Upper lobe of left lung (tissue), 4 donors: ENCODE measurements at regions not wholly inside any gene's neighbourhood (a gene's known extent, or its start where the extent isn't known, plus 50 kb on each side); places are given as distances from the start of the nearest gene placed in this dataset.

ENCODE experiments used
- EP300 ChIP-seq, 4 donors: sonication (generic); formaldehyde crosslinking; IDR thresholded peaks; one replicate each; pipeline ENCODE4 v1.5.1; 2017; ENCODE audit warnings: antibody characterized with exemption in 4 of 4, control low read depth in 2 of 4
- POLR2A ChIP-seq, 4 donors: fragments of 450-650 bp; IDR thresholded peaks; one replicate each; pipeline ENCODE4 v1.5.1; 2016 to 2017; ENCODE audit warnings: antibody characterized with exemption in 4 of 4, mild to moderate bottlenecking in 2 of 4
- TF ChIP-seq, protein P1 (sequence below), 6 experiments: fragments of 450-650 bp in 4 of 6; fragments of 200-600 bp in 2 of 6; sonication (generic) in 2 of 6; IDR thresholded peaks; one replicate each; pipeline ENCODE4 v1.5.1; 2016 to 2019; ENCODE audit warnings: antibody characterized with exemption in 6 of 6

DNA sequence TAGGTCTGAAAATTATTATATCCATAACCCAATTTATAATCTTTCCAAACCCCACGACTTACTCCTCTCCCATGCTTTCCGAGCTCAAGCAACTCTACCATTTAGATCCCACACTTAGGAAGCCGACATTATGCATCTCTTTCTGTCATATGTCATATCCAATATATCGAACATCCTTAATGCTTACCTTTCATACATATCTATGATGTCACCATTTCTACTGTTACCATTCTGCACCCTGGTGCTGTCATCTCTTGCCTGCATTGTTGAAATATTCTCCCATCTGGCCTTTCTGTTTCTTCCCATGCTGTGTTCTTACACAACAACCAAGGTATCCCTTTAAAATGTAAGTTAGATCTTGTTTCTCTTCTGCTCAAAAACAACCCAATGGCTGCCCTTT, 127.1 kb upstream of the MC4R start:
- TF ChIP-seq EP300 (IDR thresholded peaks at IDR 0.05) (no peak), POLR2A (IDR thresholded peaks at IDR 0.05) (no peak)
- TF ChIP-seq, protein P1, sequence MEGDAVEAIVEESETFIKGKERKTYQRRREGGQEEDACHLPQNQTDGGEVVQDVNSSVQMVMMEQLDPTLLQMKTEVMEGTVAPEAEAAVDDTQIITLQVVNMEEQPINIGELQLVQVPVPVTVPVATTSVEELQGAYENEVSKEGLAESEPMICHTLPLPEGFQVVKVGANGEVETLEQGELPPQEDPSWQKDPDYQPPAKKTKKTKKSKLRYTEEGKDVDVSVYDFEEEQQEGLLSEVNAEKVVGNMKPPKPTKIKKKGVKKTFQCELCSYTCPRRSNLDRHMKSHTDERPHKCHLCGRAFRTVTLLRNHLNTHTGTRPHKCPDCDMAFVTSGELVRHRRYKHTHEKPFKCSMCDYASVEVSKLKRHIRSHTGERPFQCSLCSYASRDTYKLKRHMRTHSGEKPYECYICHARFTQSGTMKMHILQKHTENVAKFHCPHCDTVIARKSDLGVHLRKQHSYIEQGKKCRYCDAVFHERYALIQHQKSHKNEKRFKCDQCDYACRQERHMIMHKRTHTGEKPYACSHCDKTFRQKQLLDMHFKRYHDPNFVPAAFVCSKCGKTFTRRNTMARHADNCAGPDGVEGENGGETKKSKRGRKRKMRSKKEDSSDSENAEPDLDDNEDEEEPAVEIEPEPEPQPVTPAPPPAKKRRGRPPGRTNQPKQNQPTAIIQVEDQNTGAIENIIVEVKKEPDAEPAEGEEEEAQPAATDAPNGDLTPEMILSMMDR (IDR thresholded peaks at IDR 0.05): no peak
